CD4-positive, CD25-positive, alpha-beta regulatory T cell (primary cell): ENCODE measurements at regions not wholly inside any gene's neighbourhood (a gene's known extent, or its start where the extent isn't known, plus 50 kb on each side); places are given as distances from the start of the nearest gene placed in this dataset.

Experiments
- ATAC-seq, 2 donors: fragments of 150-1000 bp; cut with Tn5 transposase; one replicate each; pipeline ENCODE4 v1.10.0; 2021; ENCODE audit warnings: low read depth in 2 of 2, moderate number of reproducible peaks in 2 of 2, moderate library complexity in 1 of 2
- DNase-seq, 3 donors: peaks; one replicate each; pipeline versions ENCODE4 v3.0.0 to v3.0.0-alpha.2; 2012 to 2022; ENCODE audit warnings: mixed read lengths in 1 of 3
- H3K27ac ChIP-seq: one replicate; pipeline ENCODE4 v1.7.0; 2013; ENCODE audit warnings: mild to moderate bottlenecking, low read length; ENCODE audit not compliant: insufficient read depth, poor library complexity, severe bottlenecking
- H3K27me3 ChIP-seq: one replicate; pipeline ENCODE4 v1.7.0; 2013; ENCODE audit warnings: low read length; ENCODE audit not compliant: control insufficient read depth, insufficient read depth
- H3K36me3 ChIP-seq: one replicate; pipeline ENCODE4 v1.7.0; 2013; ENCODE audit warnings: mild to moderate bottlenecking, low read length, moderate library complexity; ENCODE audit not compliant: control insufficient read depth, insufficient read depth
- H3K4me1 ChIP-seq: 2 replicates; pipeline ENCODE4 v1.7.0; 2013; ENCODE audit warnings: mild to moderate bottlenecking, low read length; ENCODE audit not compliant: insufficient read depth, control insufficient read depth, poor library complexity, severe bottlenecking
- H3K4me3 ChIP-seq: one replicate; pipeline ENCODE4 v1.7.0; 2013; ENCODE audit warnings: low read depth, mild to moderate bottlenecking, low read length, moderate library complexity
- H3K9me3 ChIP-seq, 2 experiments: 1 replicate in 1 of 2; 2 replicates in 1 of 2; pipeline ENCODE4 v1.7.0; 2013; ENCODE audit warnings: low read length in 2 of 2, mild to moderate bottlenecking in 1 of 2, moderate library complexity in 1 of 2; ENCODE audit not compliant: control insufficient read depth in 2 of 2
- H3K27ac Mint-ChIP-seq, 3 donors: one replicate each; pipeline ENCODE4 v1.8.0; 2020 to 2022; ENCODE audit warnings: mild to moderate bottlenecking in 3 of 3, mixed read lengths in 3 of 3, moderate library complexity in 2 of 3
- H3K27me3 Mint-ChIP-seq: one replicate; pipeline ENCODE4 v1.8.0; 2022; ENCODE audit warnings: mild to moderate bottlenecking, mixed read lengths
- H3K36me3 Mint-ChIP-seq: one replicate; pipeline ENCODE4 v1.8.0; 2020; ENCODE audit warnings: mixed read lengths
- H3K4me1 Mint-ChIP-seq, 4 donors: one replicate each; pipeline ENCODE4 v1.8.0; 2020 to 2022; ENCODE audit warnings: mixed read lengths in 4 of 4, mild to moderate bottlenecking in 1 of 4
- H3K4me3 Mint-ChIP-seq, 4 donors: one replicate each; pipeline ENCODE4 v1.8.0; 2020 to 2022; ENCODE audit warnings: mild to moderate bottlenecking in 4 of 4, mixed read lengths in 4 of 4, moderate library complexity in 3 of 4
- H3K9me3 Mint-ChIP-seq, 7 donors: one replicate each; pipeline ENCODE4 v1.8.0; 2020 to 2022; ENCODE audit warnings: mixed read lengths in 7 of 7, mild to moderate bottlenecking in 3 of 7, moderate library complexity in 2 of 7

GRCh38 chr1:61627365-61627764 lies 97.6 kb downstream of the TM2D1 start:
- H3K4me1 Mint-ChIP-seq: no peaks in the 10 kb centered on the region
- DNase-seq: no peak
- peaks cover 22% of the 10 kb centered on the region for H3K27me3 Mint-ChIP-seq
- H3K27me3 ChIP-seq: no peaks in the 10 kb centered on the region
- H3K27ac Mint-ChIP-seq: no peak overlapping the region
- H3K9me3 ChIP-seq: no peaks in the 10 kb centered on the region
- H3K27ac ChIP-seq: no peak overlapping the region
- H3K4me3 Mint-ChIP-seq: no peak overlapping the region
- no peaks in the 10 kb centered on the region for H3K36me3 Mint-ChIP-seq
- H3K4me1 ChIP-seq: no peaks in the 10 kb centered on the region
- no peak overlapping the region for H3K4me3 ChIP-seq
- no peaks in the 10 kb centered on the region for H3K36me3 ChIP-seq
- no peaks in the 10 kb centered on the region for H3K9me3 Mint-ChIP-seq
- ATAC-seq: no peak

- H3K4me3 Mint-ChIP-seq: no peak overlapping the region
- Histone ChIP-seq H3K4me3 (no peak overlapping the region), H3K36me3 (no peaks in the 10 kb centered on the region), H3K9me3 (no peaks in the 10 kb centered on the region), H3K27me3 (no peaks in the 10 kb centered on the region), H3K27ac (no peak overlapping the region), H3K4me1 (no peaks in the 10 kb centered on the region)
- no peaks in the 10 kb centered on the region for H3K36me3 Mint-ChIP-seq
- no peaks in the 10 kb centered on the region for H3K4me1 Mint-ChIP-seq
- ATAC-seq (no peak), DNase-seq (no peak)
- no peak overlapping the region for H3K27ac Mint-ChIP-seq
- H3K9me3 Mint-ChIP-seq: no peaks in the 10 kb centered on the region
- peaks cover 22% of the 10 kb centered on the region for H3K27me3 Mint-ChIP-seq
These were observed 98.1 kb downstream of the TM2D1 start for GRCh38 chr1:61626816-61627215.

GRCh38 chr1:61623852-61624251 lies 101.1 kb downstream of the TM2D1 start:
- Histone ChIP-seq H3K4me1 (no peaks in the 10 kb centered on the region), H3K9me3 (no peaks in the 10 kb centered on the region), H3K36me3 (no peaks in the 10 kb centered on the region), H3K4me3 (no peak overlapping the region), H3K27ac (no peak overlapping the region), H3K27me3 (no peaks in the 10 kb centered on the region)
- no peaks in the 10 kb centered on the region for H3K4me1 Mint-ChIP-seq
- no peaks in the 10 kb centered on the region for H3K9me3 Mint-ChIP-seq
- DNase-seq (no peak), ATAC-seq (no peak)
- peaks cover 22% of the 10 kb centered on the region for H3K27me3 Mint-ChIP-seq
- H3K27ac Mint-ChIP-seq: no peak overlapping the region
- no peak overlapping the region for H3K4me3 Mint-ChIP-seq
- no peaks in the 10 kb centered on the region for H3K36me3 Mint-ChIP-seq

GRCh38 chr1:61620536-61620935 lies 104.4 kb downstream of the TM2D1 start:
- H3K4me1 ChIP-seq: no peaks in the 10 kb centered on the region
- no peak overlapping the region for H3K4me3 ChIP-seq
- H3K27me3 ChIP-seq: no peaks in the 10 kb centered on the region
- no peak overlapping the region for H3K27ac ChIP-seq
- Mint-ChIP-seq H3K36me3 (no peaks in the 10 kb centered on the region), H3K27ac (peak overlapping the region in 1 of 3 donors; percentile 22), H3K4me3 (no peak overlapping the region), H3K4me1 (no peaks in the 10 kb centered on the region), H3K9me3 (no peaks in the 10 kb centered on the region), H3K27me3 (peaks cover 12% of the 10 kb centered on the region)
- ATAC-seq (no peak), DNase-seq (no peak)
- no peaks in the 10 kb centered on the region for H3K9me3 ChIP-seq
- no peaks in the 10 kb centered on the region for H3K36me3 ChIP-seq

GRCh38 chr1:61618755-61619154 lies 106.2 kb downstream of the TM2D1 start:
- Mint-ChIP-seq H3K36me3 (no peaks in the 10 kb centered on the region), H3K4me3 (no peak overlapping the region)

GRCh38 chr1:61618193-61618592 lies 106.7 kb downstream of the TM2D1 start:
- no peaks in the 10 kb centered on the region for H3K9me3 ChIP-seq

More at GRCh38 chr1:61618755-61619154, 106.2 kb downstream of the TM2D1 start:
- DNase-seq (no peak), ATAC-seq (no peak)
- no peaks in the 10 kb centered on the region for H3K4me1 ChIP-seq
- Mint-ChIP-seq H3K4me1 (no peaks in the 10 kb centered on the region), H3K9me3 (no peaks in the 10 kb centered on the region), H3K27ac (no peak overlapping the region), H3K27me3 (peaks cover 12% of the 10 kb centered on the region)
- H3K4me3 ChIP-seq: no peak overlapping the region
- no peaks in the 10 kb centered on the region for H3K9me3 ChIP-seq
- peaks cover 5% of the 10 kb centered on the region for H3K27me3 ChIP-seq
- no peaks in the 10 kb centered on the region for H3K36me3 ChIP-seq
- no peak overlapping the region for H3K27ac ChIP-seq

GRCh38 chr1:61616830-61617229 lies 108.1 kb downstream of the TM2D1 start:
- Histone ChIP-seq H3K9me3 (no peaks in the 10 kb centered on the region), H3K27ac (no peak overlapping the region), H3K4me1 (no peaks in the 10 kb centered on the region), H3K27me3 (peaks cover 5% of the 10 kb centered on the region), H3K4me3 (no peak overlapping the region), H3K36me3 (no peaks in the 10 kb centered on the region)
- H3K36me3 Mint-ChIP-seq: no peaks in the 10 kb centered on the region
- no peak for ATAC-seq
- H3K4me3 Mint-ChIP-seq: no peak overlapping the region
- no peak for DNase-seq
- H3K27ac Mint-ChIP-seq: no peak overlapping the region
- peaks cover 5% of the 10 kb centered on the region for H3K27me3 Mint-ChIP-seq
- no peaks in the 10 kb centered on the region for H3K4me1 Mint-ChIP-seq
- H3K9me3 Mint-ChIP-seq: no peaks in the 10 kb centered on the region

More at GRCh38 chr1:61618193-61618592, 106.7 kb downstream of the TM2D1 start:
- Histone ChIP-seq H3K27me3 (peaks cover 5% of the 10 kb centered on the region), H3K36me3 (no peaks in the 10 kb centered on the region), H3K4me1 (no peaks in the 10 kb centered on the region), H3K27ac (no peak overlapping the region), H3K4me3 (no peak overlapping the region)
- peaks cover 9% of the 10 kb centered on the region for H3K27me3 Mint-ChIP-seq
- no peaks in the 10 kb centered on the region for H3K36me3 Mint-ChIP-seq
- no peak for ATAC-seq
- no peak for DNase-seq
- H3K4me1 Mint-ChIP-seq: no peaks in the 10 kb centered on the region
- H3K4me3 Mint-ChIP-seq: no peak overlapping the region
- no peaks in the 10 kb centered on the region for H3K9me3 Mint-ChIP-seq
- no peak overlapping the region for H3K27ac Mint-ChIP-seq

GRCh38 chr1:61612602-61613001 lies 112.3 kb downstream of the TM2D1 start:
- Mint-ChIP-seq H3K27me3 (peaks cover 4% of the 10 kb centered on the region), H3K4me1 (no peaks in the 10 kb centered on the region), H3K27ac (no peak overlapping the region), H3K9me3 (no peaks in the 10 kb centered on the region), H3K36me3 (no peaks in the 10 kb centered on the region), H3K4me3 (no peak overlapping the region)
- ATAC-seq (no peak), DNase-seq (no peak)
- H3K27me3 ChIP-seq: peaks cover 6% of the 10 kb centered on the region
- H3K36me3 ChIP-seq: no peaks in the 10 kb centered on the region
- H3K4me3 ChIP-seq: no peak overlapping the region
- no peaks in the 10 kb centered on the region for H3K9me3 ChIP-seq
- no peak overlapping the region for H3K27ac ChIP-seq
- no peaks in the 10 kb centered on the region for H3K4me1 ChIP-seq
